Stimulated activated CD8-positive, alpha-beta memory T cell treated with anti-CD3 and anti-CD28 coated beads, Interleukin-12 subunit alpha, Interleukin-12 subunit beta, amount 100 ng/mL, for 24 hours (primary cell): ENCODE measurements at regions not wholly inside any gene's neighbourhood (a gene's known extent, or its start where the extent isn't known, plus 50 kb on each side); places are given as distances from the start of the nearest gene placed in this dataset.

Source experiments
- DNase-seq: peaks from one replicate; pipeline ENCODE4 v3.0.0-alpha.2; 2020; ENCODE audit errors: extremely low read depth

GRCh38 chr17:72208832-72209231 is 88.0 kb downstream of the SOX9 start:
- no peak for DNase-seq

- no peak for DNase-seq
Measured at GRCh38 chr17:72212041-72212440, 91.2 kb downstream of the SOX9 start.

GRCh38 chr17:72215490-72215889 is 94.7 kb downstream of the SOX9 start:
- DNase-seq, result no peak

- no peak for DNase-seq
Measured at GRCh38 chr17:72215928-72216327, 95.1 kb downstream of the SOX9 start.

GRCh38 chr17:72219137-72219823 is 98.5 kb downstream of the SOX9 start:
- no peak for DNase-seq

GRCh38 chr17:72219824-72220493 is 99.1 kb downstream of the SOX9 start:
- no peak for DNase-seq

GRCh38 chr17:72222661-72223380 is 102.0 kb downstream of the SOX9 start:
- DNase-seq, result no peak

- DNase-seq, result no peak
Measured at GRCh38 chr17:72223866-72224291, 103.1 kb downstream of the SOX9 start.

- no peak for DNase-seq
Measured at GRCh38 chr17:72226322-72226721, 105.5 kb downstream of the SOX9 start.

- no peak for DNase-seq
Measured at GRCh38 chr17:72233986-72234385, 113.2 kb downstream of the SOX9 start.

GRCh38 chr17:72234985-72235384 is 114.2 kb downstream of the SOX9 start:
- DNase-seq, result no peak

- DNase-seq, result no peak
Measured at GRCh38 chr17:72236980-72237633, 116.3 kb downstream of the SOX9 start.

GRCh38 chr17:72238157-72238673 is 117.4 kb downstream of the SOX9 start:
- DNase-seq, result no peak

- DNase-seq, result no peak
Measured at GRCh38 chr17:72239548-72239947, 118.7 kb downstream of the SOX9 start.

- DNase-seq, result no peak
Measured at GRCh38 chr17:72240333-72240732, 119.5 kb downstream of the SOX9 start.

GRCh38 chr17:72244494-72244893 is 123.7 kb downstream of the SOX9 start:
- DNase-seq, result no peak

GRCh38 chr17:72244956-72245355 is 124.1 kb downstream of the SOX9 start:
- no peak for DNase-seq

- no peak for DNase-seq
Measured at GRCh38 chr17:72249441-72249840, 128.6 kb downstream of the SOX9 start.

- no peak for DNase-seq
Measured at GRCh38 chr17:72250206-72250605, 129.4 kb downstream of the SOX9 start.

- DNase-seq, result no peak
Measured at GRCh38 chr17:72253597-72253996, 132.8 kb downstream of the SOX9 start.

- DNase-seq, result no peak
Measured at GRCh38 chr17:72254808-72255449, 134.1 kb downstream of the SOX9 start.

- no peak for DNase-seq
Measured at GRCh38 chr17:72255481-72255880, 134.7 kb downstream of the SOX9 start.
